Endothelial cell of umbilical vein (primary cell): ENCODE measurements at regions not wholly inside any gene's neighbourhood (a gene's known extent, or its start where the extent isn't known, plus 50 kb on each side); places are given as distances from the start of the nearest gene placed in this dataset.

Source experiments
- BruUV-seq: library from RNA; stranded (reverse); fragments of 400-500 nt; replicated peaks from 2 replicates; lab custom pipeline; 2021; lab: Mats Ljungman, UMichigan
- CTCF ChIA-PET: fragments of 300-600, 350-600 bp; sonication (Branson Sonifier 250); formaldehyde crosslinking; loops from one replicate; lab custom pipeline; 2021; ENCODE audit warnings: antibody characterized with exemption, inconsistent platforms; lab: Charles Lee
- POLR2A ChIA-PET: fragments of 300-600, 350-600 bp; sonication (Branson Sonifier 250); formaldehyde crosslinking; loops from one replicate; lab custom pipeline; 2021; ENCODE audit warnings: antibody characterized with exemption, inconsistent platforms; lab: Charles Lee
- DNase-seq: peaks from one replicate; pipeline ENCODE4 v3.0.0-alpha.2; 2011; ENCODE audit warnings: low read depth, low spot score
- FAIRE-seq: peaks from 2 replicates; lab custom pipeline; 2011; peaks lifted over from hg19 to GRCh38; lab: Jason Lieb, UNC
- H2AFZ ChIP-seq: 2 replicates; pipeline ENCODE4 v1.6.0; 2012; ENCODE audit warnings: low read depth, low read length, control low read depth, inconsistent platforms
- H3K27ac ChIP-seq: 2 replicates; pipeline ENCODE4 v1.5.1; 2011; ENCODE audit warnings: low read depth, mild to moderate bottlenecking, control low read depth, low read length, moderate library complexity; ENCODE audit not compliant: insufficient read depth
- H3K27me3 ChIP-seq, 2 experiments: 2 replicates each; pipeline versions ENCODE4 v1.6.0 to v1.6.1; 2011; ENCODE audit warnings: low read length in 2 of 2, mixed read lengths in 1 of 2; ENCODE audit not compliant: control insufficient read depth in 2 of 2, insufficient read depth in 2 of 2
- H3K36me3 ChIP-seq, 2 experiments: 2 replicates in 1 of 2; 3 replicates in 1 of 2; pipeline ENCODE4 v1.5.1; 2011; ENCODE audit warnings: low read length in 2 of 2, mild to moderate bottlenecking in 1 of 2, moderate library complexity in 1 of 2; ENCODE audit not compliant: control insufficient read depth in 2 of 2, insufficient read depth in 2 of 2; ENCODE audit errors: extremely low read depth in 1 of 2
- H3K4me1 ChIP-seq: 3 replicates; pipeline ENCODE4 v1.5.1; 2011; ENCODE audit warnings: mild to moderate bottlenecking, low read length; ENCODE audit not compliant: control insufficient read depth, insufficient read depth; ENCODE audit errors: extremely low read depth
- H3K4me2 ChIP-seq: 2 replicates; pipeline ENCODE4 v1.6.1; 2011; ENCODE audit warnings: low read length, control low read depth, mixed read lengths; ENCODE audit not compliant: insufficient read depth
- H3K4me3 ChIP-seq, 3 experiments: fragments of 200-600 bp in 1 of 3; sonication (generic), shearing (Covaris generic) in 1 of 3; replicated peaks in 1 of 3; 2 replicates each; pipeline ENCODE4 v1.5.1; 2011 to 2016; ENCODE audit warnings: control low read depth in 3 of 3, low read length in 3 of 3, mild to moderate bottlenecking in 2 of 3, inconsistent platforms in 1 of 3, low read depth in 1 of 3, moderate library complexity in 1 of 3; ENCODE audit not compliant: insufficient read depth in 1 of 3
- H3K79me2 ChIP-seq: 2 replicates; pipeline ENCODE4 v1.6.0; 2012; ENCODE audit warnings: low read length, inconsistent platforms; ENCODE audit not compliant: control insufficient read depth, insufficient read depth
- H3K9ac ChIP-seq: replicated peaks from 2 replicates; pipeline ENCODE3; 2011; ENCODE audit warnings: low read length, control low read depth; ENCODE audit not compliant: insufficient read depth; ENCODE audit errors: extremely low read depth
- H3K9me1 ChIP-seq: replicated peaks from 3 replicates; pipeline ENCODE4 v1.6.0; 2011; ENCODE audit warnings: mild to moderate bottlenecking, low read length; ENCODE audit not compliant: control insufficient read depth, insufficient read depth; ENCODE audit errors: extremely low read depth
- H3K9me3 ChIP-seq: replicated peaks from 2 replicates; pipeline ENCODE4 v1.5.1; 2012; ENCODE audit warnings: low read length, inconsistent platforms; ENCODE audit not compliant: control insufficient read depth, insufficient read depth
- H4K20me1 ChIP-seq: replicated peaks from 2 replicates; pipeline ENCODE3; 2011; ENCODE audit warnings: mild to moderate bottlenecking, low read length; ENCODE audit not compliant: control insufficient read depth, insufficient read depth; ENCODE audit errors: extremely low read depth
- CTCF ChIP-seq, 2 donors: IDR thresholded peaks; 1 replicate in 1 of 2; 2 replicates in 1 of 2; pipeline ENCODE4 v1.5.1; 2011; ENCODE audit warnings: low read length in 2 of 2, mild to moderate bottlenecking in 2 of 2, moderate library complexity in 2 of 2, control low read depth in 1 of 2, inconsistent platforms in 1 of 2, low read depth in 1 of 2; ENCODE audit not compliant: insufficient read depth in 1 of 2; ENCODE audit errors: extremely low read depth in 1 of 2
- EZH2 ChIP-seq: IDR thresholded peaks from 2 replicates; pipeline ENCODE4 v1.6.1; 2012; ENCODE audit warnings: borderline replicate concordance, low read depth, mild to moderate bottlenecking, moderate library complexity, low read length, inconsistent platforms; ENCODE audit not compliant: severe bottlenecking
- FOS ChIP-seq: IDR thresholded peaks from 2 replicates; pipeline ENCODE4 v1.6.1; 2011; ENCODE audit warnings: mild to moderate bottlenecking, low read length, moderate library complexity, borderline replicate concordance; ENCODE audit not compliant: insufficient read depth
- GATA2 ChIP-seq: IDR thresholded peaks from 2 replicates; pipeline ENCODE4 v1.7.0; 2011; ENCODE audit warnings: low read depth, mild to moderate bottlenecking, moderate library complexity, mixed read lengths, low read length; ENCODE audit not compliant: insufficient read length, insufficient read depth
- JUN ChIP-seq: IDR thresholded peaks from 2 replicates; pipeline ENCODE4 v1.6.1; 2011; ENCODE audit warnings: borderline replicate concordance, low read depth; ENCODE audit not compliant: insufficient read length, insufficient read depth
- MAX ChIP-seq: IDR thresholded peaks from 2 replicates; pipeline ENCODE4 v1.6.1; 2011; ENCODE audit not compliant: insufficient read depth, insufficient read length
- MYC ChIP-seq: IDR thresholded peaks from one replicate; pipeline ENCODE4 v1.6.1; 2011; ENCODE audit warnings: mild to moderate bottlenecking, low read depth, low read length
- POLR2A ChIP-seq: IDR thresholded peaks from 2 replicates; pipeline ENCODE4 v1.6.1; 2012; ENCODE audit warnings: low read depth, mild to moderate bottlenecking, control low read depth, low read length
- POLR2AphosphoS5 ChIP-seq: IDR thresholded peaks from 2 replicates; pipeline ENCODE4 v1.6.1; 2012; ENCODE audit warnings: low read depth, mild to moderate bottlenecking, control low read depth, low read length, moderate library complexity; ENCODE audit not compliant: insufficient read depth
- dilution Hi-C: fragments of 300-500 bp; cut with MboI; formaldehyde crosslinking; loops from one replicate; pipeline ENCODE4 v1.15.0; 2019; ENCODE audit warnings: low sequenced_read_pairs; ENCODE audit not compliant: extremely low pct_ligation_motif_present
- intact Hi-C: fragments of 100-400 bp; cut with micrococcal nuclease; formaldehyde crosslinking; loops from one replicate; pipeline ENCODE4 v1.10.0; 2022

- no peak overlapping the region for H3K4me3 ChIP-seq
- intact Hi-C loops: no loop called here
- dilution Hi-C loops: no loop called here
- H3K9me3 ChIP-seq: no peaks in the 10 kb centered on the region
- H3K27me3 ChIP-seq: peaks cover 5 to 9% of the 10 kb centered on the region in 2 experiments
- H3K9ac ChIP-seq: no peak overlapping the region
- TF ChIP-seq JUN (no peak), EZH2 (no peak), POLR2A (no peak), POLR2AphosphoS5 (no peak), MAX (no peak), FOS (no peak), CTCF (IDR thresholded peaks at IDR 0.05; ENCODE audit: extremely low read depth in 1 of 2, insufficient read depth in 1 of 2, low read depth in 1 of 2, low read length in 2 of 2) (no peak), GATA2 (no peak), MYC (no peak)
- no peak overlapping the region for H3K4me2 ChIP-seq
- no peaks in the 10 kb centered on the region for H3K9me1 ChIP-seq
- H3K79me2 ChIP-seq: no peaks in the 10 kb centered on the region
- H3K27ac ChIP-seq: no peak overlapping the region
- ChIA-PET CTCF (interaction anchor here (1.1 kb wide), 1 partner anchor 10 kb away, joined by 3 read pairs; no protein-coding TSS in a partner anchor), POLR2A (no interaction called here)
- H2AFZ ChIP-seq: no peak overlapping the region
- no peaks in the 10 kb centered on the region for H3K4me1 ChIP-seq
- DNase-seq (no peak), FAIRE-seq (no peak)
- H3K36me3 ChIP-seq: no peaks in the 10 kb centered on the region
- H4K20me1 ChIP-seq: no peaks in the 10 kb centered on the region
- BruUV-seq: no TSS peak
Measured at GRCh38 chr6:156710479-156710878, 66.7 kb upstream of the ARID1B start.
